Astrocyte (in vitro differentiated cells and primary cell): ENCODE measurements at regions not wholly inside any gene's neighbourhood (a gene's known extent, or its start where the extent isn't known, plus 50 kb on each side); places are given as distances from the start of the nearest gene placed in this dataset.

ENCODE experiments used
- EZH2 ChIP-seq: IDR thresholded peaks from 2 replicates; pipeline ENCODE4 v1.6.1; 2012; ENCODE audit warnings: mild to moderate bottlenecking, low read length, inconsistent platforms; ENCODE audit not compliant: insufficient read depth
- TF ChIP-seq, protein P1 (sequence below): IDR thresholded peaks from 2 replicates; pipeline ENCODE4 v1.5.1; 2011; ENCODE audit warnings: low read depth, mild to moderate bottlenecking, inconsistent platforms, low read length, moderate library complexity; ENCODE audit not compliant: insufficient read depth

DNA sequence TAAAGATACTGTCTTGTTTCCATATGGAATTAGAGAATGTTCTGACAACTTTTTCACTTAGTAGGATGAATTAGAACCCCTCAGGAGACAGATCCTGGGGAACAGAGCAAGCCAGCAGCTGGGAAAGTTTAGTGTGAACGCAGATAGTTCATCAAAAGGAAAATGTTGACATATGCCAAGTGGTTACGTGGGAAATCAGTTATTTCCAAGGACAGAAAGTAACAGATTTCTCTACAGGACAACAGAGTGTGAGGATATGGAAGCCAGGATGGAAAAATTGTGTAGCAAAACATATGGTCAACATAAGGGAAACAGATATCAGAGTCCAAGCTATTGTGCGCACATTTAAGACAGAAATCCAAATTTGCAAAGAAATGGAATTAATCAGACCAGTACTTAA lies 419.5 kb downstream of the LRRIQ3 start:
- TF ChIP-seq, protein P1, sequence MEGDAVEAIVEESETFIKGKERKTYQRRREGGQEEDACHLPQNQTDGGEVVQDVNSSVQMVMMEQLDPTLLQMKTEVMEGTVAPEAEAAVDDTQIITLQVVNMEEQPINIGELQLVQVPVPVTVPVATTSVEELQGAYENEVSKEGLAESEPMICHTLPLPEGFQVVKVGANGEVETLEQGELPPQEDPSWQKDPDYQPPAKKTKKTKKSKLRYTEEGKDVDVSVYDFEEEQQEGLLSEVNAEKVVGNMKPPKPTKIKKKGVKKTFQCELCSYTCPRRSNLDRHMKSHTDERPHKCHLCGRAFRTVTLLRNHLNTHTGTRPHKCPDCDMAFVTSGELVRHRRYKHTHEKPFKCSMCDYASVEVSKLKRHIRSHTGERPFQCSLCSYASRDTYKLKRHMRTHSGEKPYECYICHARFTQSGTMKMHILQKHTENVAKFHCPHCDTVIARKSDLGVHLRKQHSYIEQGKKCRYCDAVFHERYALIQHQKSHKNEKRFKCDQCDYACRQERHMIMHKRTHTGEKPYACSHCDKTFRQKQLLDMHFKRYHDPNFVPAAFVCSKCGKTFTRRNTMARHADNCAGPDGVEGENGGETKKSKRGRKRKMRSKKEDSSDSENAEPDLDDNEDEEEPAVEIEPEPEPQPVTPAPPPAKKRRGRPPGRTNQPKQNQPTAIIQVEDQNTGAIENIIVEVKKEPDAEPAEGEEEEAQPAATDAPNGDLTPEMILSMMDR, result no peak
- no peak for TF ChIP-seq EZH2
